COR-L47 (cell line): ENCODE measurements at regions not wholly inside any gene's neighbourhood (a gene's known extent, or its start where the extent isn't known, plus 50 kb on each side); places are given as distances from the start of the nearest gene placed in this dataset.

Experiments
- DNase-seq: peaks from one replicate; lab custom pipeline; 2025; lab: John Stamatoyannopoulos, UW

GRCh38 chr1:232382671-232383070 is 247.3 kb downstream of the SIPA1L2 start:
- DNase-seq = no peak

DNA sequence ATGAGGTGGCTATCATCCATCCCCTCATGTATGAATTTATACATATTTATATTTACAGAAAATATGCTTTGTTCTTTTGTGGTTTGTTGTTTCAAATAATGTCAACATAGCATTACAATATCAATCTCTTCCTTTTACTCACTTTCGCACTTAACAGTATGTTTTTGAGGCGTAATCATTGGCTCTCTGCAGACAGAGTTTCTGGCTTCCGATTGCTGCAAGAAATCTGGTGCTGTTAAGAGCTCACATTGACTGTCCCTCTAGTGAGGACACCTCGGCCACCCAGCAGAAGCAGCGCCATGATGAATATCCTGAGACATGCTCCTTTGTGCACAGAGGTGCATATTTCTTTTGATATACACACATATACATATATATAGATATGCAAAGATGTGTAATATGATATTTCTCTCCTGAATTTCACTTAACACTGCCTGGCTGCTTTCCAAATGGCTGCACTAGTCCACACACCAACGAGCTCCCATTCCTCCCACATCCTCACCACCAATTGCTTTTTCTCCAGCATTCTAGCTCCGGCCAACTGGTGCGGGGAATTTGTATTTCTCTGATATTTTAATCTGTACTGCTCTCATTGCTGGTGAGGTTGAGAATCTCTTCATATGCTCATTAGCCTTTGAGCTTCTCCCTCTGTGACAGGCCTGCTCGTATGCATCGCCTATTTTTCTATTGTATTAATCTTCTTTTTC is 248.4 kb downstream of the SIPA1L2 start:
- no peak for DNase-seq

DNA sequence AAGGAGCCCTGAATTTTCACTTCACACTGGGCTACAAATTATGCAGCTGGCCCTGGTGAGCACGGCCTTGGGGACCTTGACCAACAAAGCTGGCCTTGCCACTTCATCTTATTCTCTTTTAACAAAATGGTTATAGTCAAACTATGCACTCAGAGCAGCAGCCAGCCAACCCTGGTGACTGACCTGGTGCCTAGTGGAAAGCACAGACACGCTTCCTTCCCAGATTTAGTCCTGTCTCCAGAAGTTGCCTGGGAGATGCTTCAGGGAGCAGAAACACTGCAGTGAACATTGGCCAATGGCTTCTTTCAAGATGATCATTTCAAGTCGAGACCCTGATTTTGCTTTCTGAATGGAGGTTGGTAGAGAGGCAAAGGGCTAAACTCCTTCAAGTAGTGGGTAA is 249.3 kb downstream of the SIPA1L2 start:
- DNase-seq = no peak

DNA sequence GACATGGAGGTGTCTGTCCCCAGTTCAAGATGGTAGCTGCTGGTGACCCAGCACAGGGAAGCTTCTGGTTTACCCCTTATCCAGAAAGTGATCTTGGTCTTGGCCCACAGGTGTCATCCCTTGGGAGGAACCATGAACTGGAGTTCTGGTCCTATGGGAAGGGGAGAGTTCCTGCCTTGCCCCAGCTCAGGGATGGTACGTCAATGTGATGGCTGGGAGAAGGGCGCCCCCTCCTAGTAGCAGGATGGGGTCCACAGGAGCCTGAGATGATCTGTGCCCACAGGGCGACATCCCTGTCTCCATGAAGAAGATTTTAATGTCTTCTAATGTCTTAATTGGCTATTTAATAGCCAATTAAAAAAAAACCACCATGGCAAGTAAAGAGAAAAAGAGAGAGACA is 249.8 kb downstream of the SIPA1L2 start:
- DNase-seq = no peak

- no peak for DNase-seq
Measured at GRCh38 chr1:232379063-232379434, 250.9 kb downstream of the SIPA1L2 start.

DNA sequence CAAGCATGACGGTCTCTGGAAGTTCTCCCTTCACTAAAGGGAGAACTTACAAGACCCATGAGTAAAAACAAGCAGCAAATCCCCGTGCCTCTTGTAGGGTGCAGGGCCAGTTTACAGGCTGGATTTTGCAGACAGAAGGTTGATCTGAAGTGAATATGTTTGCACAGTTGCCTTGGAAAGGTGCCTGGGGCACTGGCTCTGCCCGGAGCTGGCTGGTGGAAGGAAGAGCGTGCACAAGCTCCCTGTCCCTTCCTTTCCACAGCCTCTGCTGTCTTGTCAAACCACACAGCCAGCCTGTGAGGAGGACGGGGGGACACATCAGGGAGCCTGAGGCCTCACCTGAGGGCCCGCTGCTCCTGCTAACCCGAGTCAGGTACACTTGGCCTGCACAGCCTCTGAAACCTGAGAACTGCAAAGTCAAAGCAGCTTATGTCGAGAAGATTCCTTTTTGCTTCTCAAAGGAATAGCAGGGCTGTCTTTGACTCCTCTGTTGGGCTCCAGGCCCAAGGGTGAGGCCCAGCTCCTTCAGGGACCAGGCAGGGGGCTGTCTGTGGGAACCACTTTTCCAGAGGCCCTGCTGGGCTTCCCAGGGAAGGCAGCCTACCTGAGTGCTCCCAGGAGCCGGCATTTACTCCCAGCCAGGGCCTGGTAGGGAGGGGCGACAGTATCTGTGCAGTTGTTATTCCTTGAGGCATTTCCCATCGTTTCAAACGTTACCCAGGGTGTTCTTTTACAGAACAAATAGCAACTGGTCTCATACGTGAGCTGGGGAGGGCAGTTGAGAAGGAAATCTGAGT is 251.5 kb downstream of the SIPA1L2 start:
- no peak for DNase-seq

GRCh38 chr1:232377494-232377770 is 252.5 kb downstream of the SIPA1L2 start:
- no peak for DNase-seq

DNA sequence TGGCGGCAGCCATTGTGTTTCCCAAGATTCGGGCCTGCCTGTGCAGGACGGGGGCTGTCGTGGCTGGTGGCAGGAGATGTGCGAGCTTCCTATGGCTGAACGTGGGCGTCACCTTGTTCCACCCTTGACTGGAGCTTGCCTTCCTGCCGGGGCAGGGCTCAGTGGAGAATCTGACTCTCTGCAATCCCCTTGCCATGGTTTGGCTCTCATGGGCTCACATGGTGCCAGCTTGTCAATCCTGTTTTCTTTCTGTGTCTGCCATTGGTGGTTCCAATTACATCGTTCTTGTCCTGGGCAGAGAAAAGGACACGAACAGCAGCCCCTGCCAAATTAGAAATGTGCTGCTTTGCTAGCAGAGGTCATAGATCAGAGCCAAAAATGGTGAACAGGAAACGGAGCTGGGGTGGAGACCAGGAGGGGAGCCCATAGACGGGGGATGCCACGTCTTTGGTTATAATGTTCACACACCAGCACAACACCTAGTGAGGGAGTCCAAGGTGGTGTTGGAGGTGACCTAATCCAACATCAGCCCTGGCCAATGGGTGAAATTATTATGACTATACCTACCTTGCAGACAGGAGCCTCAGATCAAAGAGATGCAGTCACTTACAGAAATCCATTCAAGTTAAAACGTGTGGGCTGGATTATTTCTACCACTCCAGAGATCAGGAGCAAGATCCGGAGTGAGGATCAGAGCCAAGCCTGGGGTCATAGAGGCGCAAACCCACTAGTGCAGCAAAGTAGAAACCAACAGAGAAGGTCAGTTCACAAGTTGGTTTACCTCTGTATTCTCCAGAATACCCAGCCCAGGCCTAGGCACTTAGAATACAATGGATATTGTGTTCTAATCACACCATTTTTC is 253.1 kb downstream of the SIPA1L2 start:
- DNase-seq = no peak

- DNase-seq = no peak
Measured at GRCh38 chr1:232372841-232373440, 257.0 kb downstream of the SIPA1L2 start.

DNA sequence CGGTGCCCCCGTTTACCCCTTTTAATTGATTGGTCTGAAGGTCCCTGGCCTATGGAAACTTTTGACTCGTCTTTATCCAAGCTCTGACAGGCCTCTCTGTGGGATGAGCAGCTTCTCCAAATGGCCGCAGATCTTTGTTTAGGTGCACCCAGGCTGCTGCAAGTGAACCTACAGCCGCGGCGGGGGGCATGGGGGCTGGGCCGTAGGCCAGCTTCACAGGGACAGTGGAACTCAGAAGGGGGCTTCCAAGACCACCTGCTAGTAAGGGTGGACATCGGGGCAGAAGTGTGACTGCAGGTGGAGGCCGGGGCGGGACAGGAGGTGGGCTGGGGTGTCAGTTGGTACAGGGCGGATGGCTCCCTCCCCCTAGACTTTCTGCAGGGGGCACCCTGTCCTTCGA is 257.5 kb downstream of the SIPA1L2 start:
- no peak for DNase-seq

GRCh38 chr1:232369451-232370296 is 260.3 kb downstream of the SIPA1L2 start:
- no peak for DNase-seq

DNA sequence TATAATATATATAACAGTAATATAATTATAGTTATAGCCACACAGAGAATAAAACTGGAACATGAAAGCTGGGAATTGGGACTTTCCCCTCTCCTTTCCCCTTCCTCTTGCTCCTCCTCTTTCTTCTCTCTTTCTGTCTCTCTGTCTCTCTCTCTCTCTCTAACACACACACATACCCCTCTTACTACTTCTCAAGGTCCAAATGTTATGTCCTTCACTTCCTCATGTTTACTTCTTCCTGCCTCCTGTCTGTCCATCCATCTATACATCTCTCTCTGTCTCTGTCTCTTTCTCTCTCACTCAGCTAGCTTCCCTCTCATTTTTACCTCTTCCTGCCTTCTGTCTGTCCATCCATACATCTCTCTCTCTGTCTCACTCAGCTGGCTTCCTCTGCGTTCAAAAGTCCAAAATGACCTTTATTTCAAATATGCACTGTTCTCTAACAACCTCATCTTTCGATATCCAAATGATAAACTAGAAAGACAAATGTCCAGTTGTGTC is 261.1 kb downstream of the SIPA1L2 start:
- DNase-seq = no peak

- DNase-seq = no peak
Measured at GRCh38 chr1:232367293-232367692, 262.6 kb downstream of the SIPA1L2 start.

- DNase-seq = no peak
Measured at GRCh38 chr1:232364654-232365382, 265.1 kb downstream of the SIPA1L2 start.

DNA sequence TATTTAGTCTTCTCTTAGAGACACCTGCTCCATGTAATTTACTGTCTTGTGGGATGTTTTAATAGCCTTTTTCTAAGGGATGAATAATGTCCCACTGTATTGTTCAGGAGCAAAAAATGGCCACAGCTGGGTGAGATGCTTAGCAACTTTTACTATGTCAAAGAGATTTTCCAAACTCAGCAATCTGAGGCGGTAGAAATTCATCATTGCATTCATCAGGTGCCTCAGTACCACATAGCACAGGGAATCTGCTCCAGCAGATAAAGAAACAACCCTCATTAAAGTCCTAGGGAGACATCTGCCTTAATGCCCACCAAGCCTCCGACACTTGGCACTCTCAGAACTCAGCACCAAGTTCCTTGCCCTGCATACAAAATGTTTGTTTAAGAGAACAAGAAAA is 266.9 kb downstream of the SIPA1L2 start:
- DNase-seq = no peak

- DNase-seq = no peak
Measured at GRCh38 chr1:232357416-232357815, 272.5 kb downstream of the SIPA1L2 start.

DNA sequence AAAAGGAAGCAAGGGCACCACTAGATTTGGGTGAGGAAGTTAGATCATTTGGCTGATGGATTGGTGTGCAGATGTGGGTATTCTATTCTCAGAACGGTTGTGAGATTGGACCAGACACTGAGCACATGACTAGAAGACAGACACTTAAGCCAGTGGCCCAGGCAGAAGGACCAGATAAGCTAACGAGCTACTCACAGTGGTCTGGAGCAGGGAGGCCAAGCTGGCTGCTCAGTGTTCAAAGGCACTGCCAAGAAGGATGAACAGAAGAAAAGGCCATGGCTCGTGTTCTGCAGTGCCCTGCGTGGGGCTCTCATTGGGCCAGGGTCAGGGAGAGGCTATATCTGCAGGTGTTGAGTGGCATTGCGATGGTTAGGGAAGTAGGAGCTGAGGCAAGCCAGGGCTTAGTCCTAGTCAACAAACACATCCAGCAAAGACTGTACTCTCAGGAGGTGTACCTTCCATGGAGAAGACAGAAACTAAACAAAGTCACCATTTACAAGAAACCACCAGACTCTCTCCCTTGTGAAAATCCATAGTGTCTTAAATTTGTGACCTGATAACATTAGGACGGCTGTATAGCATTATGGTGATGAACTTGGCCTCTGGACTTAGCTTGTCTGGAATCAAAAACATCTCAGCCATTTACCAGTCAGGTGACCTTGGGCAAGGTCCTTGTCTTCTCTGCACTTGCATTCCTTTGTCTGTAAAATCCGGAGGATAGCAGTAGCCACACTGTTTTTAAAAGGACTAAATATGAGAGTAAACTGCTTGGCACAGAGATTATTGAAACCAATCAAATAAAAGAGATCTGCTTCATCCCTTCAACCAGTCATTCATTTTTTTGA is 274.5 kb downstream of the SIPA1L2 start:
- no peak for DNase-seq

DNA sequence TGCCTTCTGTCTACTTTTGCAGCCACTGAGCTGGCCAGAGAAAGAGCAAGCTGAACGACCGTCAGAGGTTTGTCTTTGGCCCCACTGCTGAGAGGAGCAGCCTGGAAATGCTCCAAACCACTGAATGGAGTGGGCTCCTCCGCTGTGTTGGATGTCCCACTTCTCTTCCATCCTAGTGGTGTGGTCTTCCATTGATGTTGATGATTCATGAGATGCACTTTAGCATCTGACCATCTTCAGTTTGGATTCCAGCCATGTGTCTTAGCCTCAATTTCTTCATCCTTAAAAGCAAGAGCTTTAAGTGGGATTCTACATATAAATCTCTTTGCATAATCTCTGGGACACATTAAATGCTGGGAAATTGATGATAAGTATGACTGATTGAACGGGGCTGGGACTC is 276.9 kb downstream of the SIPA1L2 start:
- DNase-seq = no peak

- DNase-seq = no peak
Measured at GRCh38 chr1:232352366-232352765, 277.6 kb downstream of the SIPA1L2 start.

DNA sequence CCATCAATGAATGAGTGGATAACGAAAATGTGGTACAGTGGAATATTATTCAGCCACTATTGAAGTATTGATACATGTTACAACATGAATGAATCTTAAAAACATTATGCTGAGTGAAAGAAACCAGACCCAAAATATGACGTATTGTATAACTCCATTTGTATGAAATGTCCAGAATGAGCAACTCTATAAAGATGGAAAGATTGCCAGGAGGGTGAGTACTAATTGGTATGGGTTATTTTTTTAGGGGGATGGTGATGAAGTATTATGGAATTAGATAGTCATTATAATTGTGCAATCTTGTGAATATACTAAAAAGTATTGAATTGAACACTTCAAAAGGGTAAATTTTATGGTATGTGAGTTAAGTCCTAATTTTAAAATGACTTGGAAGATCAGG is 278.6 kb downstream of the SIPA1L2 start:
- no peak for DNase-seq
